ENCODE measurements at regions not wholly inside any gene's neighbourhood (a gene's known extent, or its start where the extent isn't known, plus 50 kb on each side); places are given as distances from the start of the nearest gene placed in this dataset.

DNA sequence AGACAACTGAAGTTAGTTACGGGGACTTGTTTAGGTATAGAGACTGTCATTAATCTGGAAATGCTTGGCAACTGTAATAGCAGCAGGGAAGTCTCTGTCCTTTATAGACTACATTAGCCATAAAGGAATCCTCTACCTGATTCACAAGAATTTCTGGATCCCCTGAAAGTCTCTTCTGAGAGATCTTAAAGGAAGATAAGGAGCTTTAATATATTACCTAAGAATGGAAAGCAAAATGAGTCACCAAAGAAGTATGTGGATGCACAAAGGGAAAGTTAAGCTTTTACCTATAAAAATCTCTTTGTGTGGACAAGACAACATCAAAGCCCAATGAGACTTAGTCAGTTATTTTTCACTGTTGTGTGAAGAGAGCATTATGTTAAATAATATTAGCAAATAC, 92.2 kb upstream of the RSPO3 start:
- no peaks in the 10 kb centered on the region for H3K27me3 ChIP-seq
- H3K36me3 ChIP-seq = no peaks in the 10 kb centered on the region
- H3K4me3 ChIP-seq = no peak overlapping the region
- no peak for TF ChIP-seq POLR2AphosphoS5 (IDR thresholded peaks at IDR 0.05)
- TF ChIP-seq POLR2A (IDR thresholded peaks at IDR 0.05; ENCODE audit: low read depth) = no peak
- H3K9me3 ChIP-seq = no peaks in the 10 kb centered on the region
- intact Hi-C loops (cut with DNase I) = no loop called here
- no peak for DNase-seq (ENCODE audit: extremely low spot score)
- no peak overlapping the region for H3K27ac ChIP-seq (replicated peaks in 1 of 4)
- 94% methylated on average over 1 of the region's 1 CpG for WGBS
- peaks cover 0 to 11% (median 4%) of the 10 kb centered on the region in 4 donors for H3K4me1 ChIP-seq

DNA sequence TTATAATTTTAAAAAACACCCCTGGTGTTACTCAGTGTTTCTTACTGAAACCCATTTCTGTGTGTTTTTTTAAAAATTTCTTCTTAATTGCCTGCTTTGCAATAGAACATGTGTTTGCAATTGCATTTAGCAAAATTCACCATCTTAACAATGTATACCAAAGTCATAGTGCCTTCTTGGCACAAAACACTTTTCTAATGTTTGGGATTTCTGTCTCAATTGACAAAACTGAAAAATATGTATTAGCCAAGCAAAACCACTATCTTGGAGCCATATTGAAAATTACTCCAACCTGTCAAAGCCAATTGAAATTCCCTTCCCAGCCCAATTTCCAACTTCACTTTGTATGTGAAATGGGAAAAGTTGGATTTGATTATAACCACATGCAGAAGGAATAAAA, 88.4 kb upstream of the RSPO3 start:
- intact Hi-C loops (cut with DNase I) = no loop called here
- Histone ChIP-seq H3K4me3 (no peak overlapping the region), H3K4me1 (no peaks in the 10 kb centered on the region), H3K27me3 (no peaks in the 10 kb centered on the region), H3K27ac (replicated peaks in 1 of 4) (no peak overlapping the region), H3K36me3 (no peaks in the 10 kb centered on the region), H3K9me3 (no peaks in the 10 kb centered on the region)
- DNase-seq (ENCODE audit: extremely low spot score) = no peak
- TF ChIP-seq EP300 (IDR thresholded peaks at IDR 0.05) (no peak), POLR2A (IDR thresholded peaks at IDR 0.05; ENCODE audit: low read depth) (no peak), POLR2AphosphoS5 (IDR thresholded peaks at IDR 0.05) (no peak)
- TF ChIP-seq, protein P1, sequence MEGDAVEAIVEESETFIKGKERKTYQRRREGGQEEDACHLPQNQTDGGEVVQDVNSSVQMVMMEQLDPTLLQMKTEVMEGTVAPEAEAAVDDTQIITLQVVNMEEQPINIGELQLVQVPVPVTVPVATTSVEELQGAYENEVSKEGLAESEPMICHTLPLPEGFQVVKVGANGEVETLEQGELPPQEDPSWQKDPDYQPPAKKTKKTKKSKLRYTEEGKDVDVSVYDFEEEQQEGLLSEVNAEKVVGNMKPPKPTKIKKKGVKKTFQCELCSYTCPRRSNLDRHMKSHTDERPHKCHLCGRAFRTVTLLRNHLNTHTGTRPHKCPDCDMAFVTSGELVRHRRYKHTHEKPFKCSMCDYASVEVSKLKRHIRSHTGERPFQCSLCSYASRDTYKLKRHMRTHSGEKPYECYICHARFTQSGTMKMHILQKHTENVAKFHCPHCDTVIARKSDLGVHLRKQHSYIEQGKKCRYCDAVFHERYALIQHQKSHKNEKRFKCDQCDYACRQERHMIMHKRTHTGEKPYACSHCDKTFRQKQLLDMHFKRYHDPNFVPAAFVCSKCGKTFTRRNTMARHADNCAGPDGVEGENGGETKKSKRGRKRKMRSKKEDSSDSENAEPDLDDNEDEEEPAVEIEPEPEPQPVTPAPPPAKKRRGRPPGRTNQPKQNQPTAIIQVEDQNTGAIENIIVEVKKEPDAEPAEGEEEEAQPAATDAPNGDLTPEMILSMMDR (IDR thresholded peaks at IDR 0.05) = no peak

DNA sequence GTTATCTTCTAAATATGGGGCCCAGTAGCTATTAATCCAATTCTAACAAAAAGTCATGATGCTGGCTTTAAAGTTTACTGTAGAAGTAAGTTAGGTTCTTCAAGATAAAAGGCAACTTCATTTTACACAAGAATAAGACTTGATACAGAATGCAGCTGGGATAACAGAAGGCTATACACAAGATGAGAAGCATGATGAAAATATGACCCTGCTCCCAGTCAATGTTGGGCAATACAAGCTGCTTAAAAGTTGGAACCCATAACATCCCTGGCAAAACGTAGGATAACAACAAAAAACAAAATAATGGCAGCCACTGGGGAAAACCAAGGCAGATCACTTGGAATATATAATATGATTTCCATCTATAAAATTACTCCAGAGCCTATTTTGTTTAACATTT, 87.6 kb upstream of the RSPO3 start:
- intact Hi-C loops (cut with DNase I) = no loop called here
- 62% methylated on average over 1 of the region's 1 CpG for WGBS

DNA sequence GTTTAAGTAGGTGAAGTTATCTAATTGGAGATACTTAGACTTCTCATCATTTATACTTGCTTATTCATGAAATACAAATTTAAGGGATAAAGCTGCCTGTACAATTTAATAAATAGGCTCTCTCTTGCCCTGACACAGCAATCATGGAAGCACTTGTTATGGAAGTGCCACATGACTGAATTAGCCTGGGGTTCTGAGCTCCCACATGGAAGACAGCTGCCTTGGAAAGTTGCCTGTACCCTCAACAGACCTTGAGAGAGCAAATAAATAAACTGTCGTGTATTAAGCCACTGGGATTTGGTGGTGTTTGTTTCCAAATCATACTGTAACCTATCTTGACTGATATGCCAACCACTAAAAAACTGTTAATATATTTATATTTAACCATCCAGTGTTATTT, 87.0 kb upstream of the RSPO3 start:
- Histone ChIP-seq H3K27ac (replicated peaks in 1 of 4) (no peak overlapping the region), H3K36me3 (no peaks in the 10 kb centered on the region), H3K9me3 (no peaks in the 10 kb centered on the region), H3K4me3 (no peak overlapping the region), H3K4me1 (no peaks in the 10 kb centered on the region), H3K27me3 (no peaks in the 10 kb centered on the region)
- WGBS = 50% methylated on average over 1 of the region's 1 CpG
- no peak for DNase-seq (ENCODE audit: extremely low spot score)
- intact Hi-C loops (cut with DNase I) = no loop called here
- TF ChIP-seq POLR2A (IDR thresholded peaks at IDR 0.05; ENCODE audit: low read depth) (no peak), POLR2AphosphoS5 (IDR thresholded peaks at IDR 0.05) (no peak), EP300 (IDR thresholded peaks at IDR 0.05) (no peak)
- TF ChIP-seq, protein P1 (IDR thresholded peaks at IDR 0.05) = no peak

More for the DNA sequence above, 87.6 kb upstream of the RSPO3 start:
- Histone ChIP-seq H3K4me3 (no peak overlapping the region), H3K27ac (replicated peaks in 1 of 4) (no peak overlapping the region), H3K9me3 (no peaks in the 10 kb centered on the region), H3K4me1 (no peaks in the 10 kb centered on the region), H3K27me3 (no peaks in the 10 kb centered on the region), H3K36me3 (no peaks in the 10 kb centered on the region)
- no peak for TF ChIP-seq POLR2AphosphoS5 (IDR thresholded peaks at IDR 0.05)
- TF ChIP-seq EP300 (IDR thresholded peaks at IDR 0.05) = no peak
- TF ChIP-seq, protein P1 (IDR thresholded peaks at IDR 0.05) = no peak
- no peak for TF ChIP-seq POLR2A (IDR thresholded peaks at IDR 0.05; ENCODE audit: low read depth)
- no peak for DNase-seq (ENCODE audit: extremely low spot score)

DNA sequence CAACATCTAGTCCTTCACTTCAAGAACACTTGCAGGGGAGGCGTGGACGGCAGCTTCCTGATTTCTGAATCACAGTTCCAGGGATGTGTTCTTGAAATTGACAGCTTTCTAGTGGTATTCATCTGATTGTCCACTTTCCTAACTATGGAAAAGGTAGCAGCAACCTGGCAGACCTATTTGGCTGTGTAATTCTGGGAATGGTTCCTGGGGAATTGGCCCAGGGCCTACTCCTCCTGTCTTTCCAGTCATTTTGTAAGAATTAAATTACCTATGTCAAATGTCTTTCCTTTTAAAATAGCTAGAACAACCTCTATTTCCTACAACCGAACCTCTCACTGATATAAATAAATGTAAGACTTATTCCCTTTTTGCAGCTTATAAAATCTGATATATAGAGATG, 85.5 kb upstream of the RSPO3 start:
- DNase-seq (ENCODE audit: extremely low spot score) = no peak
- H3K9me3 ChIP-seq = no peaks in the 10 kb centered on the region
- WGBS = 92% methylated on average over 3 of the region's 3 CpGs
- H3K36me3 ChIP-seq = no peaks in the 10 kb centered on the region
- TF ChIP-seq POLR2AphosphoS5 (IDR thresholded peaks at IDR 0.05) (no peak), EP300 (IDR thresholded peaks at IDR 0.05) (no peak), POLR2A (IDR thresholded peaks at IDR 0.05; ENCODE audit: low read depth) (no peak)
- TF ChIP-seq, protein P1 (IDR thresholded peaks at IDR 0.05) = no peak
- H3K4me1 ChIP-seq = no peaks in the 10 kb centered on the region
- no peaks in the 10 kb centered on the region for H3K27me3 ChIP-seq
- H3K4me3 ChIP-seq = no peak overlapping the region
- intact Hi-C loops (cut with DNase I) = no loop called here
- no peak overlapping the region for H3K27ac ChIP-seq (replicated peaks in 1 of 4)
